Adrenal gland (tissue), 5 donors: ENCODE measurements at regions not wholly inside any gene's neighbourhood (a gene's known extent, or its start where the extent isn't known, plus 50 kb on each side); places are given as distances from the start of the nearest gene placed in this dataset.

Source experiments
- CTCF ChIP-seq, 6 experiments: fragments of 450-650 bp in 4 of 6; fragments of 200-600 bp in 2 of 6; sonication (generic) in 1 of 6; IDR thresholded peaks; 1 replicate in 5 of 6; 2 replicates in 1 of 6; pipeline versions ENCODE4 v1.5.1 to v1.8.0; 2016 to 2021; ENCODE audit warnings: antibody characterized with exemption in 6 of 6, mild to moderate bottlenecking in 2 of 6, moderate library complexity in 1 of 6
- POLR2A ChIP-seq, 2 donors: fragments of 450-650 bp; IDR thresholded peaks; one replicate each; pipeline ENCODE4 v1.6.1; 2017; ENCODE audit warnings: antibody characterized with exemption in 2 of 2, mild to moderate bottlenecking in 2 of 2, moderate library complexity in 1 of 2
- donor health status: DM: no; HTN: no; CAD: no.

- TF ChIP-seq POLR2A (IDR thresholded peaks at IDR 0.05) (no peak), CTCF (IDR thresholded peaks at IDR 0.05) (no peak)
Measured at GRCh38 chr5:29023541-29023940, 1985.2 kb upstream of the CDH9 start.
